ENCODE measurements at regions not wholly inside any gene's neighbourhood (a gene's known extent, or its start where the extent isn't known, plus 50 kb on each side); places are given as distances from the start of the nearest gene placed in this dataset.

DNA sequence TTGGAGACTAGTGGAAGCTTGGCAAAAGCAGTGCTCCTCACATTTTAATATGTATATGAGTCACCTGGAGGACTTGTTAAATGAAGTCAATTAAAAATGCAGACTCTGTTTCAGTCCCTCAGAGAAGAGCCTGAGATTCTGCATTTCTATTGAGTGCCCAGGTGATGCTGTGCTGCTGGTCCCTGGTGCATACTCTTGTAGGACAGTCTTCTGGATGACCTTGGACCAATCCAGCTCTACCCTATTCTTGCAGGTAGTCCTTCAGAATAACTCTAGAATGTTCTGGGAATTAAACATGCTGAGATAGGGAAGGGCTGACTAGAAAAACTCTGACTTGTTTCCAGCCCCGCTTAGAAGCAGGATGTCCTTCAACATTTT lies 115.9 kb downstream of the CASP12 start (continued):
- TF ChIP-seq ZBTB1 (CRISPR knock-in tag; IDR thresholded peaks at IDR 0.05; ENCODE audit: borderline replicate concordance) (no peak), HOXA7 (CRISPR knock-in tag; IDR thresholded peaks at IDR 0.05) (no peak), ZSCAN12 (CRISPR knock-in tag; IDR thresholded peaks at IDR 0.05) (no peak), ETV5 (CRISPR knock-in tag; IDR thresholded peaks at IDR 0.05; ENCODE audit: borderline replicate concordance) (no peak)
- TF ChIP-seq, protein P1, sequence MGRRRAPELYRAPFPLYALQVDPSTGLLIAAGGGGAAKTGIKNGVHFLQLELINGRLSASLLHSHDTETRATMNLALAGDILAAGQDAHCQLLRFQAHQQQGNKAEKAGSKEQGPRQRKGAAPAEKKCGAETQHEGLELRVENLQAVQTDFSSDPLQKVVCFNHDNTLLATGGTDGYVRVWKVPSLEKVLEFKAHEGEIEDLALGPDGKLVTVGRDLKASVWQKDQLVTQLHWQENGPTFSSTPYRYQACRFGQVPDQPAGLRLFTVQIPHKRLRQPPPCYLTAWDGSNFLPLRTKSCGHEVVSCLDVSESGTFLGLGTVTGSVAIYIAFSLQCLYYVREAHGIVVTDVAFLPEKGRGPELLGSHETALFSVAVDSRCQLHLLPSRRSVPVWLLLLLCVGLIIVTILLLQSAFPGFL (CRISPR knock-in tag; IDR thresholded peaks at IDR 0.05), result no peak

DNA sequence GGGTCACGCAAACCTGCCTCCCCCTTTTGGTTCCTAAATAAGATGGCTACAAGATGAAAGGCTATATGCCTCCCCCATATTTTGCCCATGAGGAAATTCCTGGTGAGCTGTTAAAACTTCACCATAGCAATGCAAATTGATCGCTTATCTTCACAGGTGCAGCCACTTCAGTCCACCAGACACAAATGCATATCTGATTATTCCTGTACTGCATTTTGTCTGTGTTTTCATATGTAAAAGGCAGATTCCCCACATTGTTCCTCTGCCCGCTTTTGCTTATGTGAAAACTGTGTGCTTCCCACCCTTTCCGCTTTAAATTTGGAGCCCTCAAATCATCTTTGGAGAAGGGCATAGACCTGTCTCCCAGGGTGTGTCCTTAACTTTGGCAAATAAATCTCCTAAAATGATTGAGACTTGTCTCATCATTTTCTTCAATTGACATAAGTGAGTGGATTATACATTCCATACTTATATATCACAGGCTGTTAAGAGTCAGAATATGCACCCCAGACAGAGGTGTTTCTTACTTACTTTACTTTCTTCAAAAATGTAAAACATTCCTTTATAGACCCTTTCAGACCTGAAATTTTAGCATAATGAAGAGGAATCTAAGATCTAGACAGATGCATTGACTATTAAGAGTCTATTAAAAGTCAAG lies 116.4 kb downstream of the CASP12 start:
- no peaks in the 10 kb centered on the region for H3K9me3 ChIP-seq (ENCODE audit: low read length)
- in situ Hi-C loops (cut with HindIII; ENCODE audit: extremely low pct_ligation_motif_present, low pct_unique_long_range_greater_than_20kb) (no loop called here), intact Hi-C loops (cut with micrococcal nuclease; ENCODE audit: unreplicated experiment) (no loop called here)
- H3K79me2 ChIP-seq (ENCODE audit: insufficient read depth, low read length), result no peaks in the 10 kb centered on the region
- ChIA-PET POLR2A (no interaction called here), CTCF (ENCODE audit: low intra/inter-chr PET ratio, low total read pairs) (no interaction called here)
- H3K27ac ChIP-seq (ENCODE audit: extremely low read length, insufficient read depth, low read length), result no peak overlapping the region
- H3K4me1 ChIP-seq (ENCODE audit: insufficient read depth, low read length), result no peaks in the 10 kb centered on the region
- WGBS (ENCODE audit: low lambda C conversion rate), result 15% methylated on average over 4 of the region's 4 CpGs
- FAIRE-seq (no peak), ATAC-seq (no peak), DNase-seq (ENCODE audit: low spot score) (no peak)
- no peak for TF ChIP-seq SIN3A (IDR thresholded peaks at IDR 0.05; ENCODE audit: borderline replicate concordance, low read depth, low read length)
- TF ChIP-seq MIXL1 (CRISPR knock-in tag; IDR thresholded peaks at IDR 0.05), result no peak
- TF ChIP-seq, protein P2, sequence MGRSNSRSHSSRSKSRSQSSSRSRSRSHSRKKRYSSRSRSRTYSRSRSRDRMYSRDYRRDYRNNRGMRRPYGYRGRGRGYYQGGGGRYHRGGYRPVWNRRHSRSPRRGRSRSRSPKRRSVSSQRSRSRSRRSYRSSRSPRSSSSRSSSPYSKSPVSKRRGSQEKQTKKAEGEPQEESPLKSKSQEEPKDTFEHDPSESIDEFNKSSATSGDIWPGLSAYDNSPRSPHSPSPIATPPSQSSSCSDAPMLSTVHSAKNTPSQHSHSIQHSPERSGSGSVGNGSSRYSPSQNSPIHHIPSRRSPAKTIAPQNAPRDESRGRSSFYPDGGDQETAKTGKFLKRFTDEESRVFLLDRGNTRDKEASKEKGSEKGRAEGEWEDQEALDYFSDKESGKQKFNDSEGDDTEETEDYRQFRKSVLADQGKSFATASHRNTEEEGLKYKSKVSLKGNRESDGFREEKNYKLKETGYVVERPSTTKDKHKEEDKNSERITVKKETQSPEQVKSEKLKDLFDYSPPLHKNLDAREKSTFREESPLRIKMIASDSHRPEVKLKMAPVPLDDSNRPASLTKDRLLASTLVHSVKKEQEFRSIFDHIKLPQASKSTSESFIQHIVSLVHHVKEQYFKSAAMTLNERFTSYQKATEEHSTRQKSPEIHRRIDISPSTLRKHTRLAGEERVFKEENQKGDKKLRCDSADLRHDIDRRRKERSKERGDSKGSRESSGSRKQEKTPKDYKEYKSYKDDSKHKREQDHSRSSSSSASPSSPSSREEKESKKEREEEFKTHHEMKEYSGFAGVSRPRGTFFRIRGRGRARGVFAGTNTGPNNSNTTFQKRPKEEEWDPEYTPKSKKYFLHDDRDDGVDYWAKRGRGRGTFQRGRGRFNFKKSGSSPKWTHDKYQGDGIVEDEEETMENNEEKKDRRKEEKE (IDR thresholded peaks at IDR 0.05), result no peak
- no peak overlapping the region for H3K4me2 ChIP-seq (ENCODE audit: low read depth, low read length)
- H3K4me3 ChIP-seq (replicated peaks in 1 of 3; ENCODE audit: insufficient read depth in 1 of 3, low read depth in 2 of 3, low read length in 3 of 3), result no peak overlapping the region
- no peak overlapping the region for H3K9ac ChIP-seq (ENCODE audit: insufficient read depth, low read depth, low read length)
- H3K27me3 ChIP-seq (ENCODE audit: control insufficient read depth in 1 of 2, insufficient read depth in 2 of 2, low read length in 2 of 2), result no peaks in the 10 kb centered on the region
- no peaks in the 10 kb centered on the region for H3K36me3 ChIP-seq (replicated peaks in 1 of 2; ENCODE audit: control insufficient read depth in 1 of 2, insufficient read depth in 2 of 2, low read length in 2 of 2)
- no peak overlapping the region for H2AFZ ChIP-seq (ENCODE audit: low read length)
- no TSS peak for BruUV-seq (replicated peaks)
- no peaks in the 10 kb centered on the region for H4K20me1 ChIP-seq (ENCODE audit: insufficient read depth, low read length)
